K562 (cell line): ENCODE measurements at regions not wholly inside any gene's neighbourhood (a gene's known extent, or its start where the extent isn't known, plus 50 kb on each side); places are given as distances from the start of the nearest gene placed in this dataset.

ENCODE experiments used
- ATAC-seq: fragments of 200-7000 bp; cut with Tn5 transposase; 3 replicates; pipeline ENCODE4 v1.9.1; 2020; ENCODE audit warnings: moderate library complexity
- BruUV-seq: library from RNA; stranded (reverse); fragments of 400-500 nt; replicated peaks from 2 replicates; lab custom pipeline; 2021; lab: Mats Ljungman, UMichigan
- CTCF ChIA-PET: fragments of 300-600 bp; formaldehyde crosslinking; extraction: SDS; loops from one replicate; lab custom pipeline; 2021; ENCODE audit warnings: low intra/inter-chr PET ratio; lab: Yijun Ruan, JAX
- POLR2A ChIA-PET: fragments of 300-600, 350-650 bp; sonication (Branson Sonifier 250); formaldehyde crosslinking; extraction: SDS; loops from one replicate; lab custom pipeline; 2021; ENCODE audit warnings: antibody characterized with exemption, inconsistent platforms; lab: Yijun Ruan, JAX
- DNase-seq, 4 experiments: peaks; one replicate each; pipeline versions ENCODE4 v3.0.0 to v3.0.0-alpha.2; 2011 to 2018; ENCODE audit warnings: low spot score in 3 of 4, mixed read lengths in 3 of 4; ENCODE audit errors: extremely low read depth in 1 of 4
- FAIRE-seq: peaks from 2 replicates; lab custom pipeline; 2011; peaks lifted over from hg19 to GRCh38; lab: Jason Lieb, UNC
- H2AFZ ChIP-seq: 2 replicates; pipeline ENCODE4 v1.6.0; 2011; ENCODE audit warnings: low read depth, low read length, control low read depth, inconsistent platforms
- H3K27ac ChIP-seq: fragments of 200-600 bp; 3 replicates; pipeline ENCODE4 v1.8.0; 2011; ENCODE audit warnings: low read depth, mild to moderate bottlenecking, control low read depth, inconsistent platforms, low read length, moderate library complexity, mixed read lengths; ENCODE audit errors: extremely low read depth
- H3K27me3 ChIP-seq, 2 experiments: fragments of 300-600 bp in 1 of 2; 2 replicates in 1 of 2; 3 replicates in 1 of 2; pipeline versions ENCODE4 v1.6.0 to v1.8.0; 2011; ENCODE audit warnings: inconsistent platforms in 2 of 2, low read length in 2 of 2, mild to moderate bottlenecking in 1 of 2, mixed read lengths in 1 of 2, moderate library complexity in 1 of 2; ENCODE audit not compliant: control insufficient read depth in 2 of 2, insufficient read depth in 2 of 2
- H3K36me3 ChIP-seq: fragments of 300-600 bp; 3 replicates; pipeline ENCODE4 v1.8.0; 2011; ENCODE audit warnings: mild to moderate bottlenecking, low read length, inconsistent platforms; ENCODE audit not compliant: control insufficient read depth, insufficient read depth
- H3K4me1 ChIP-seq, 2 experiments: fragments of 200-600 bp in 1 of 2; replicated peaks in 1 of 2; 2 replicates in 1 of 2; 3 replicates in 1 of 2; pipeline versions ENCODE4 v1.5.1 to v1.8.0; 2011; ENCODE audit warnings: inconsistent platforms in 2 of 2, low read length in 2 of 2, mild to moderate bottlenecking in 1 of 2, mixed read lengths in 1 of 2, moderate library complexity in 1 of 2; ENCODE audit not compliant: control insufficient read depth in 2 of 2, insufficient read depth in 2 of 2
- H3K4me2 ChIP-seq: 2 replicates; pipeline ENCODE4 v1.6.1; 2011; ENCODE audit warnings: low read length, control low read depth, inconsistent platforms, mixed read lengths; ENCODE audit not compliant: insufficient read depth
- H3K4me3 ChIP-seq: fragments of 200-600 bp; sonication (generic), shearing (Covaris generic); 2 replicates; pipeline ENCODE4 v1.5.1; 2016; ENCODE audit warnings: control low read depth, inconsistent platforms
- H3K79me2 ChIP-seq: fragments of 200-600 bp; 3 replicates; pipeline ENCODE4 v1.8.0; 2011; ENCODE audit warnings: low read length, inconsistent platforms; ENCODE audit not compliant: control insufficient read depth, insufficient read depth
- H3K9ac ChIP-seq, 2 experiments: 2 replicates each; pipeline versions ENCODE4 v1.6.0 to v1.6.1; 2011; ENCODE audit warnings: low read depth in 2 of 2, low read length in 2 of 2, control low read depth in 1 of 2, inconsistent platforms in 1 of 2, mild to moderate bottlenecking in 1 of 2, mixed read lengths in 1 of 2; ENCODE audit not compliant: insufficient read depth in 1 of 2
- H3K9me1 ChIP-seq: one replicate; pipeline ENCODE4 v1.6.0; 2011; ENCODE audit warnings: inconsistent platforms, mild to moderate bottlenecking, low read length, moderate library complexity; ENCODE audit not compliant: control insufficient read depth, insufficient read depth
- H3K9me3 ChIP-seq: replicated peaks from 2 replicates; pipeline ENCODE4 v1.5.1; 2011; ENCODE audit warnings: low read depth, low read length, inconsistent platforms; ENCODE audit not compliant: control insufficient read depth, insufficient read depth
- H4K20me1 ChIP-seq: replicated peaks from 2 replicates; pipeline ENCODE4 v1.6.1; 2011; ENCODE audit warnings: low read length, inconsistent platforms, mixed read lengths; ENCODE audit not compliant: control insufficient read depth, insufficient read depth
- CEBPG ChIP-seq, 3 experiments: fragments of 200-800 bp in 1 of 3; sonication (Bioruptor generic) in 1 of 3; sonication (generic) in 1 of 3; formaldehyde crosslinking in 1 of 3; IDR thresholded peaks in 2 of 3; conservative IDR thresholded peaks in 1 of 3; 2 replicates each; pipeline versions ENCODE4 v1.6.1 to v1.8.0; 2016 to 2022; ENCODE audit warnings: missing compliant biosample characterization in 2 of 3, missing genetic modification characterization in 2 of 3, mild to moderate bottlenecking in 1 of 3, missing genetic modification reagents in 1 of 3
- EZH2 ChIP-seq: IDR thresholded peaks from 2 replicates; pipeline ENCODE4 v1.6.1; 2012; ENCODE audit warnings: low read depth, mild to moderate bottlenecking, inconsistent platforms, low read length, borderline replicate concordance
- LCOR ChIP-seq: sonication (generic); formaldehyde crosslinking; IDR thresholded peaks from 2 replicates; pipeline ENCODE4 v1.8.0; 2022; ENCODE audit warnings: mild to moderate bottlenecking, missing genetic modification reagents
- NCOA2 ChIP-seq, 2 experiments: fragments of 450-650 bp; IDR thresholded peaks; 2 replicates each; pipeline ENCODE4 v1.6.1; 2018; ENCODE audit warnings: mild to moderate bottlenecking in 2 of 2, moderate library complexity in 1 of 2; ENCODE audit not compliant: partially characterized antibody in 2 of 2
- PHB ChIP-seq: fragments of 250-450 bp; sonication (Bioruptor Pico); IDR thresholded peaks from 2 replicates; pipeline ENCODE4 v1.5.0; 2021
- POLR2H ChIP-seq: IDR thresholded peaks from 2 replicates; pipeline ENCODE4 v1.6.1; 2016; ENCODE audit warnings: missing genetic modification characterization, low read depth, mild to moderate bottlenecking, control low read depth, missing compliant biosample characterization, moderate library complexity
- ZC3H11A ChIP-seq: IDR thresholded peaks from 2 replicates; pipeline ENCODE4 v1.6.1; 2012; ENCODE audit warnings: low read depth, low read length, improper control_type of control experiment
- ZNF121 ChIP-seq: sonication (generic); formaldehyde crosslinking; conservative IDR thresholded peaks from 2 replicates; pipeline ENCODE4 v1.8.0; 2022; ENCODE audit warnings: missing genetic modification reagents
- ZNF212 ChIP-seq: fragments of 450-650 bp; formaldehyde crosslinking; IDR thresholded peaks from 2 replicates; pipeline ENCODE4 v1.4.0; 2020; ENCODE audit warnings: mild to moderate bottlenecking
- ZNF696 ChIP-seq: fragments of 250-450 bp; sonication (Bioruptor Pico); conservative IDR thresholded peaks from 2 replicates; pipeline ENCODE4 v1.4.0; 2020; ENCODE audit warnings: mild to moderate bottlenecking, moderate library complexity
- WGBS: fragments of 100-300 bp; shearing (Covaris generic); methylation state at CpG from one replicate; pipeline ENCODE4 v1.1.6; 2016; ENCODE audit warnings: low coverage, mixed read lengths; ENCODE audit not compliant: insufficient coverage; ENCODE audit errors: missing lambda C conversion rate; 5-methylcytosine and 5-hydroxymethylcytosine counted together
- in situ Hi-C: fragments of 300-500 bp; cut with MboI; formaldehyde crosslinking; loops from 4 replicates; pipeline ENCODE4 v1.15.0; 2018; ENCODE audit warnings: inconsistent platforms, mixed read lengths
- intact Hi-C: fragments of 100-400 bp; cut with micrococcal nuclease; formaldehyde crosslinking; loops from 2 replicates; pipeline ENCODE4 v1.14.2; 2022
- TF ChIP-seq, protein P1 (sequence below): fragments of 250-450 bp; sonication (Bioruptor Pico); IDR thresholded peaks from 2 replicates; pipeline ENCODE4 v1.5.1; 2021; ENCODE audit warnings: mild to moderate bottlenecking
- TF ChIP-seq, protein P2 (sequence below), 2 experiments: IDR thresholded peaks; 2 replicates each; pipeline ENCODE4 v1.6.1; 2012; ENCODE audit warnings: improper control_type of control experiment in 2 of 2, low read depth in 2 of 2, low read length in 2 of 2, borderline replicate concordance in 1 of 2
- TF ChIP-seq, protein P3 (sequence below): fragments of 450-650 bp; IDR thresholded peaks from 2 replicates; pipeline ENCODE4 v1.6.1; 2016
- TF ChIP-seq, protein P4 (sequence below): fragments of 250-450 bp; sonication (Bioruptor Pico); IDR thresholded peaks from 2 replicates; pipeline ENCODE4 v1.4.0; 2020; ENCODE audit warnings: borderline replicate concordance

DNA sequence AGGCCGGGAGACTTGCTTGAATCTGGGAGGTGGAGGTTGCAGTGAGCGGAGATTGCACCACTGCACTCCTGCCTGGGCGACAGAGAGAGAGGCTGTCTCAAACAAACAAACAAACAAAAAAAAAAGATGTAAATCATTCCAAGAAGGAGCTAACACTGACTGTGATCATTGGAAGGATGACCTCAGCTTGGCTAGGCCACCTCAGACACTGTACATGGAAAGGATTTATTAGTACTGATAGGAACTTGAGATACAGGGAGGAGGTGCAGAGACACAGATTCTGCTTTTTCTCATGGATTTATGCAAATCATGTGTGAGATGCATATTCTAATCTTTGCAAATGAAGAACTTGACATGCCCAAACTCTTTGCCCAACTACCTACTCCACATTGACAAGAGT is 293.6 kb downstream of the HIVEP2 start:
- CTCF ChIA-PET = no interaction called here
- H3K79me2 ChIP-seq = no peaks in the 10 kb centered on the region
- no peaks in the 10 kb centered on the region for H3K9me1 ChIP-seq
- no peaks in the 10 kb centered on the region for H4K20me1 ChIP-seq
- no peak overlapping the region for H3K4me3 ChIP-seq
- FAIRE-seq = no peak
- no peak overlapping the region for H2AFZ ChIP-seq
- H3K9me3 ChIP-seq = no peaks in the 10 kb centered on the region
- ATAC-seq = no peak
- H3K36me3 ChIP-seq = no peaks in the 10 kb centered on the region
- H3K4me1 ChIP-seq = no peaks in the 10 kb centered on the region
- H3K4me2 ChIP-seq = no peak overlapping the region
- in situ Hi-C loops (no loop called here), intact Hi-C loops (no loop called here)
- POLR2A ChIA-PET = no interaction called here
- no peak overlapping the region for H3K27ac ChIP-seq
- 0% methylated on average over 3 of the region's 3 CpGs for WGBS
- no TSS peak for BruUV-seq
- H3K27me3 ChIP-seq = peaks cover 3 to 7% of the 10 kb centered on the region in 2 experiments; a peak in 1 of 5 replicates
- no peak overlapping the region for H3K9ac ChIP-seq
- DNase-seq = no peak
- TF ChIP-seq, protein P1, sequence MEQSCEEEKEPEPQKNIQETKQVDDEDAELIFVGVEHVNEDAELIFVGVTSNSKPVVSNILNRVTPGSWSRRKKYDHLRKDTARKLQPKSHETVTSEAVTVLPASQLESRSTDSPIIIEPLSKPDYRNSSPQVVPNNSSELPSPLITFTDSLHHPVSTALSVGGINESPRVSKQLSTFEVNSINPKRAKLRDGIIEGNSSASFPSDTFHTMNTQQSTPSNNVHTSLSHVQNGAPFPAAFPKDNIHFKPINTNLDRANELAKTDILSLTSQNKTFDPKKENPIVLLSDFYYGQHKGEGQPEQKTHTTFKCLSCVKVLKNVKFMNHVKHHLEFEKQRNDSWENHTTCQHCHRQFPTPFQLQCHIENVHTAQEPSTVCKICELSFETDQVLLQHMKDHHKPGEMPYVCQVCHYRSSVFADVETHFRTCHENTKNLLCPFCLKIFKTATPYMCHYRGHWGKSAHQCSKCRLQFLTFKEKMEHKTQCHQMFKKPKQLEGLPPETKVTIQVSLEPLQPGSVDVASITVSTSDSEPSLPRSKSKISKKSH (CRISPR knock-in tag) = no peak
- TF ChIP-seq PHB (no peak), CEBPG (CRISPR knock-in tag; IDR thresholded peaks at IDR 0.05) (no peak), CEBPG (tag; conservative IDR thresholded peaks at IDR 0.05 in 1 of 2, IDR thresholded peaks at IDR 0.05 in 1 of 2) (no peak), ZNF696 (no peak), ZNF121 (no peak), POLR2H (tag) (no peak), EZH2 (no peak), ZC3H11A (no peak), ZNF212 (CRISPR knock-in tag) (no peak), NCOA2 (IDR thresholded peaks at IDR 0.05; ENCODE audit: partially characterized antibody in 2 of 2) (no peak), LCOR (CRISPR knock-in tag) (no peak)
- TF ChIP-seq, protein P2, sequence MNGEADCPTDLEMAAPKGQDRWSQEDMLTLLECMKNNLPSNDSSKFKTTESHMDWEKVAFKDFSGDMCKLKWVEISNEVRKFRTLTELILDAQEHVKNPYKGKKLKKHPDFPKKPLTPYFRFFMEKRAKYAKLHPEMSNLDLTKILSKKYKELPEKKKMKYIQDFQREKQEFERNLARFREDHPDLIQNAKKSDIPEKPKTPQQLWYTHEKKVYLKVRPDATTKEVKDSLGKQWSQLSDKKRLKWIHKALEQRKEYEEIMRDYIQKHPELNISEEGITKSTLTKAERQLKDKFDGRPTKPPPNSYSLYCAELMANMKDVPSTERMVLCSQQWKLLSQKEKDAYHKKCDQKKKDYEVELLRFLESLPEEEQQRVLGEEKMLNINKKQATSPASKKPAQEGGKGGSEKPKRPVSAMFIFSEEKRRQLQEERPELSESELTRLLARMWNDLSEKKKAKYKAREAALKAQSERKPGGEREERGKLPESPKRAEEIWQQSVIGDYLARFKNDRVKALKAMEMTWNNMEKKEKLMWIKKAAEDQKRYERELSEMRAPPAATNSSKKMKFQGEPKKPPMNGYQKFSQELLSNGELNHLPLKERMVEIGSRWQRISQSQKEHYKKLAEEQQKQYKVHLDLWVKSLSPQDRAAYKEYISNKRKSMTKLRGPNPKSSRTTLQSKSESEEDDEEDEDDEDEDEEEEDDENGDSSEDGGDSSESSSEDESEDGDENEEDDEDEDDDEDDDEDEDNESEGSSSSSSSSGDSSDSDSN (IDR thresholded peaks at IDR 0.05; ENCODE audit: borderline replicate concordance in 1 of 2, low read depth in 2 of 2, low read length in 2 of 2) = no peak
- TF ChIP-seq, protein P3, sequence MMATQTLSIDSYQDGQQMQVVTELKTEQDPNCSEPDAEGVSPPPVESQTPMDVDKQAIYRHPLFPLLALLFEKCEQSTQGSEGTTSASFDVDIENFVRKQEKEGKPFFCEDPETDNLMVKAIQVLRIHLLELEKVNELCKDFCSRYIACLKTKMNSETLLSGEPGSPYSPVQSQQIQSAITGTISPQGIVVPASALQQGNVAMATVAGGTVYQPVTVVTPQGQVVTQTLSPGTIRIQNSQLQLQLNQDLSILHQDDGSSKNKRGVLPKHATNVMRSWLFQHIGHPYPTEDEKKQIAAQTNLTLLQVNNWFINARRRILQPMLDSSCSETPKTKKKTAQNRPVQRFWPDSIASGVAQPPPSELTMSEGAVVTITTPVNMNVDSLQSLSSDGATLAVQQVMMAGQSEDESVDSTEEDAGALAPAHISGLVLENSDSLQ = no peak
- TF ChIP-seq, protein P4, sequence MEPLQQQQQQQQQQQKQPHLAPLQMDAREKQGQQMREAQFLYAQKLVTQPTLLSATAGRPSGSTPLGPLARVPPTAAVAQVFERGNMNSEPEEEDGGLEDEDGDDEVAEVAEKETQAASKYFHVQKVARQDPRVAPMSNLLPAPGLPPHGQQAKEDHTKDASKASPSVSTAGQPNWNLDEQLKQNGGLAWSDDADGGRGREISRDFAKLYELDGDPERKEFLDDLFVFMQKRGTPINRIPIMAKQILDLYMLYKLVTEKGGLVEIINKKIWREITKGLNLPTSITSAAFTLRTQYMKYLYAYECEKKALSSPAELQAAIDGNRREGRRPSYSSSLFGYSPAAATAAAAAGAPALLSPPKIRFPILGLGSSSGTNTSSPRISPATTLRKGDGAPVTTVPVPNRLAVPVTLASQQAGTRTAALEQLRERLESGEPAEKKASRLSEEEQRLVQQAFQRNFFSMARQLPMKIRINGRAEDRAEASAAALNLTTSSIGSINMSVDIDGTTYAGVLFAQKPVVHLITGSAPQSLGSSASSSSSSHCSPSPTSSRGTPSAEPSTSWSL (CRISPR knock-in tag) = no peak
